Chondrocyte (in vitro differentiated cells): ENCODE measurements at regions not wholly inside any gene's neighbourhood (a gene's known extent, or its start where the extent isn't known, plus 50 kb on each side); places are given as distances from the start of the nearest gene placed in this dataset.

Source experiments
- DNase-seq: peaks from one replicate; pipeline ENCODE4 v3.0.0; 2021; ENCODE audit warnings: mixed read lengths, low spot score
- H3K27ac Mint-ChIP-seq: one replicate; pipeline ENCODE4 v1.8.0; 2021; ENCODE audit warnings: mild to moderate bottlenecking, moderate library complexity, mixed read lengths; ENCODE audit not compliant: unreplicated experiment
- H3K27me3 Mint-ChIP-seq: 2 replicates; pipeline ENCODE4 v1.8.0; 2021; ENCODE audit warnings: low read depth, mixed read lengths
- H3K36me3 Mint-ChIP-seq: 2 replicates; pipeline ENCODE4 v1.8.0; 2021; ENCODE audit warnings: low read depth, mixed read lengths
- H3K4me1 Mint-ChIP-seq: 2 replicates; pipeline ENCODE4 v1.8.0; 2021; ENCODE audit warnings: low read depth, mild to moderate bottlenecking, mixed read lengths
- H3K4me3 Mint-ChIP-seq: one replicate; pipeline ENCODE4 v1.8.0; 2021; ENCODE audit warnings: mild to moderate bottlenecking, moderate library complexity, mixed read lengths; ENCODE audit not compliant: unreplicated experiment
- H3K9me3 Mint-ChIP-seq: 2 replicates; pipeline ENCODE4 v1.8.0; 2021; ENCODE audit warnings: low read depth, mixed read lengths
- CTCF ChIP-seq: fragments of 200-600 bp; sonication (generic); IDR thresholded peaks from 2 replicates; pipeline ENCODE4 v1.5.0; 2021; ENCODE audit warnings: antibody characterized with exemption, mild to moderate bottlenecking, moderate library complexity

GRCh38 chr2:58856100-58856499 lies 615.0 kb upstream of the FANCL start:
- peaks cover 12% of the 10 kb centered on the region for H3K27me3 Mint-ChIP-seq
- no peak overlapping the region for H3K27ac Mint-ChIP-seq
- H3K4me3 Mint-ChIP-seq = no peak overlapping the region
- peaks cover 4% of the 10 kb centered on the region for H3K4me1 Mint-ChIP-seq
- peaks cover 15% of the 10 kb centered on the region for H3K9me3 Mint-ChIP-seq
- peaks cover 1% of the 10 kb centered on the region for H3K36me3 Mint-ChIP-seq
- TF ChIP-seq CTCF = no peak
- DNase-seq = no peak

GRCh38 chr2:58853420-58853819 lies 612.3 kb upstream of the FANCL start:
- no peak for TF ChIP-seq CTCF
- Mint-ChIP-seq H3K27me3 (peaks cover 12% of the 10 kb centered on the region), H3K9me3 (peaks cover 9% of the 10 kb centered on the region), H3K27ac (no peak overlapping the region), H3K36me3 (peaks cover 1% of the 10 kb centered on the region), H3K4me1 (peaks cover 4% of the 10 kb centered on the region), H3K4me3 (no peak overlapping the region)
- no peak for DNase-seq

GRCh38 chr2:58852905-58853304 lies 611.8 kb upstream of the FANCL start:
- H3K27me3 Mint-ChIP-seq = peaks cover 12% of the 10 kb centered on the region

GRCh38 chr2:58852243-58852642 lies 611.1 kb upstream of the FANCL start:
- no peak overlapping the region for H3K4me3 Mint-ChIP-seq
- peaks cover 9% of the 10 kb centered on the region for H3K9me3 Mint-ChIP-seq
- peaks cover 1% of the 10 kb centered on the region for H3K36me3 Mint-ChIP-seq
- no peak overlapping the region for H3K27ac Mint-ChIP-seq
- no peak for DNase-seq
- H3K27me3 Mint-ChIP-seq = peaks cover 15% of the 10 kb centered on the region
- TF ChIP-seq CTCF = no peak
- peaks cover 4% of the 10 kb centered on the region for H3K4me1 Mint-ChIP-seq

More at GRCh38 chr2:58852905-58853304, 611.8 kb upstream of the FANCL start:
- Mint-ChIP-seq H3K27ac (no peak overlapping the region), H3K4me3 (no peak overlapping the region), H3K4me1 (peaks cover 4% of the 10 kb centered on the region), H3K36me3 (peaks cover 1% of the 10 kb centered on the region), H3K9me3 (peaks cover 9% of the 10 kb centered on the region)
- TF ChIP-seq CTCF = no peak
- no peak for DNase-seq

GRCh38 chr2:58851598-58851997 lies 610.5 kb upstream of the FANCL start:
- H3K27me3 Mint-ChIP-seq = peaks cover 16% of the 10 kb centered on the region

More at GRCh38 chr2:58851598-58851997, 610.5 kb upstream of the FANCL start:
- no peak for DNase-seq
- Mint-ChIP-seq H3K27ac (no peak overlapping the region), H3K4me1 (peaks cover 4% of the 10 kb centered on the region), H3K36me3 (no peaks in the 10 kb centered on the region), H3K9me3 (peaks cover 6% of the 10 kb centered on the region), H3K4me3 (no peak overlapping the region)
- TF ChIP-seq CTCF = peak; percentile 44
